Type B pancreatic cell (in vitro differentiated cells): ENCODE measurements at regions not wholly inside any gene's neighbourhood (a gene's known extent, or its start where the extent isn't known, plus 50 kb on each side); places are given as distances from the start of the nearest gene placed in this dataset.

ENCODE experiments used
- DNase-seq: peaks from one replicate; pipeline ENCODE4 v3.0.0; 2021; ENCODE audit warnings: mixed read lengths; ENCODE audit not compliant: unreplicated experiment; ENCODE audit errors: extremely low spot score
- H3K27ac Mint-ChIP-seq: 2 replicates; pipeline ENCODE4 v1.8.0; 2021; ENCODE audit warnings: mild to moderate bottlenecking, mixed read lengths
- H3K27me3 Mint-ChIP-seq: 2 replicates; pipeline ENCODE4 v1.8.0; 2021; ENCODE audit warnings: mixed read lengths
- H3K36me3 Mint-ChIP-seq: 2 replicates; pipeline ENCODE4 v1.8.0; 2021; ENCODE audit warnings: mixed read lengths
- H3K4me1 Mint-ChIP-seq: one replicate; pipeline ENCODE4 v1.8.0; 2021; ENCODE audit warnings: mixed read lengths; ENCODE audit not compliant: unreplicated experiment
- H3K4me3 Mint-ChIP-seq: 2 replicates; pipeline ENCODE4 v1.8.0; 2021; ENCODE audit warnings: mild to moderate bottlenecking, mixed read lengths
- H3K9me3 Mint-ChIP-seq: 2 replicates; pipeline ENCODE4 v1.8.0; 2021; ENCODE audit warnings: mixed read lengths
- CTCF ChIP-seq: fragments of 200-600 bp; sonication (generic); conservative IDR thresholded peaks from 2 replicates; pipeline ENCODE4 v1.5.0; 2021; ENCODE audit warnings: antibody characterized with exemption, mild to moderate bottlenecking

- H3K4me1 Mint-ChIP-seq, result peaks cover 11% of the 10 kb centered on the region
- TF ChIP-seq CTCF, result no peak
- H3K9me3 Mint-ChIP-seq, result peaks cover 13% of the 10 kb centered on the region
- no peaks in the 10 kb centered on the region for H3K27me3 Mint-ChIP-seq
- peak overlapping the region; percentile 53 for H3K27ac Mint-ChIP-seq
- DNase-seq, result no peak
- H3K36me3 Mint-ChIP-seq, result no peaks in the 10 kb centered on the region
- no peak overlapping the region for H3K4me3 Mint-ChIP-seq
Measured at GRCh38 chrX:3777416-3777815, 64.0 kb upstream of the PRKX start.

GRCh38 chrX:3771766-3772165, 58.3 kb upstream of the PRKX start:
- Mint-ChIP-seq H3K27me3 (no peaks in the 10 kb centered on the region), H3K4me1 (no peaks in the 10 kb centered on the region), H3K9me3 (peaks cover 1% of the 10 kb centered on the region), H3K4me3 (no peak overlapping the region), H3K36me3 (no peaks in the 10 kb centered on the region), H3K27ac (no peak overlapping the region)
- no peak for TF ChIP-seq CTCF
- DNase-seq, result no peak

- Mint-ChIP-seq H3K4me3 (no peak overlapping the region), H3K4me1 (no peaks in the 10 kb centered on the region), H3K36me3 (no peaks in the 10 kb centered on the region), H3K27ac (no peak overlapping the region), H3K9me3 (no peaks in the 10 kb centered on the region), H3K27me3 (no peaks in the 10 kb centered on the region)
- TF ChIP-seq CTCF, result no peak
- no peak for DNase-seq
Measured at GRCh38 chrX:3768881-3769280, 55.4 kb upstream of the PRKX start.
